Neural cell (in vitro differentiated cells): ENCODE measurements at regions not wholly inside any gene's neighbourhood (a gene's known extent, or its start where the extent isn't known, plus 50 kb on each side); places are given as distances from the start of the nearest gene placed in this dataset.

Experiments
- H2AFZ ChIP-seq: fragments of 200-600, 300-800 bp; sonication (generic), shearing (Covaris generic); 2 replicates; pipeline ENCODE4 v1.6.0; 2014; ENCODE audit warnings: low read depth, mild to moderate bottlenecking, antibody characterized with exemption, low read length, moderate library complexity
- H3F3A ChIP-seq: fragments of 200-600 bp; shearing (Covaris generic); 2 replicates; pipeline ENCODE4 v1.6.1; 2016; ENCODE audit warnings: mild to moderate bottlenecking, moderate library complexity, mixed read lengths, antibody characterized with exemption, low read length; ENCODE audit not compliant: insufficient read depth, poor library complexity, severe bottlenecking
- H3K27ac ChIP-seq: fragments of 200-600, 300-800 bp; sonication (generic), shearing (Covaris generic); 2 replicates; pipeline ENCODE4 v1.5.1; 2014; ENCODE audit warnings: mild to moderate bottlenecking, low read length, moderate library complexity
- H3K27me3 ChIP-seq: fragments of 300-800, 200-600 bp; sonication (generic), shearing (Covaris generic); 2 replicates; pipeline ENCODE4 v1.6.0; 2014; ENCODE audit warnings: mild to moderate bottlenecking, low read depth, low read length, moderate library complexity; ENCODE audit not compliant: insufficient read depth
- H3K36me3 ChIP-seq: fragments of 300-800, 200-600 bp; sonication (generic), shearing (Covaris generic); 2 replicates; pipeline ENCODE4 v1.5.1; 2014; ENCODE audit warnings: mild to moderate bottlenecking, antibody characterized with exemption, low read length, moderate library complexity; ENCODE audit not compliant: insufficient read depth
- H3K4me2 ChIP-seq: fragments of 300-800, 200-600 bp; sonication (generic), shearing (Covaris generic); 2 replicates; pipeline ENCODE4 v1.6.0; 2014; ENCODE audit warnings: mild to moderate bottlenecking, low read length
- H3K4me3 ChIP-seq: fragments of 300-800, 200-600 bp; sonication (generic), shearing (Covaris generic); 2 replicates; pipeline ENCODE4 v1.5.1; 2014; ENCODE audit warnings: mild to moderate bottlenecking, low read length, moderate library complexity
- H3K79me2 ChIP-seq: fragments of 200-600 bp; shearing (Covaris generic); replicated peaks from 2 replicates; pipeline ENCODE4 v1.6.0; 2014; ENCODE audit warnings: mild to moderate bottlenecking, low read length, moderate library complexity; ENCODE audit not compliant: insufficient read depth
- H3K9ac ChIP-seq: fragments of 300-800, 200-600 bp; sonication (generic), shearing (Covaris generic); 2 replicates; pipeline ENCODE4 v1.6.1; 2016; ENCODE audit warnings: mild to moderate bottlenecking, low read length, mixed read lengths
- H3K9me2 ChIP-seq: fragments of 200-600 bp; shearing (Covaris generic); 2 replicates; pipeline ENCODE4 v1.6.1; 2016; ENCODE audit warnings: mild to moderate bottlenecking, low read length, mixed read lengths; ENCODE audit not compliant: insufficient read depth
- H3K9me3 ChIP-seq: fragments of 200-600, 300-800 bp; sonication (generic), shearing (Covaris generic); 2 replicates; pipeline ENCODE4 v1.6.1; 2016; ENCODE audit warnings: mild to moderate bottlenecking, mixed run types, low read length, moderate library complexity, mixed read lengths
- H4K20me1 ChIP-seq: fragments of 200-600 bp; shearing (Covaris generic); 2 replicates; pipeline ENCODE4 v1.6.1; 2016; ENCODE audit warnings: mild to moderate bottlenecking, mixed run types; ENCODE audit not compliant: insufficient read depth
- CTCF ChIP-seq: fragments of 450-650 bp; IDR thresholded peaks from 2 replicates; pipeline ENCODE4 v1.5.1; 2014; ENCODE audit warnings: antibody characterized with exemption, mild to moderate bottlenecking, moderate library complexity; ENCODE audit not compliant: poor library complexity, severe bottlenecking
- EP300 ChIP-seq: fragments of 450-650 bp; conservative IDR thresholded peaks from 2 replicates; pipeline ENCODE4 v1.6.1; 2014; ENCODE audit warnings: antibody characterized with exemption, mild to moderate bottlenecking, moderate library complexity; ENCODE audit not compliant: poor library complexity, severe bottlenecking
- EZH2 ChIP-seq: fragments of 200-600, 300-800 bp; shearing (Covaris generic), sonication (generic); IDR thresholded peaks from 2 replicates; pipeline ENCODE4 v1.6.1; 2014; ENCODE audit warnings: antibody characterized with exemption, low read length, borderline replicate concordance, mild to moderate bottlenecking; ENCODE audit not compliant: insufficient read depth, poor library complexity, severe bottlenecking
- MXI1 ChIP-seq: fragments of 450-650 bp; conservative IDR thresholded peaks from 2 replicates; pipeline ENCODE4 v1.6.1; 2014; ENCODE audit warnings: antibody characterized with exemption, mild to moderate bottlenecking; ENCODE audit not compliant: poor library complexity, severe bottlenecking
- POLR2AphosphoS5 ChIP-seq: IDR thresholded peaks from 2 replicates; pipeline ENCODE4 v1.6.1; 2012
- RAD21 ChIP-seq: fragments of 450-650 bp; conservative IDR thresholded peaks from 2 replicates; pipeline ENCODE4 v1.6.1; 2014; ENCODE audit warnings: antibody characterized with exemption, mild to moderate bottlenecking, moderate library complexity
- REST ChIP-seq: IDR thresholded peaks from 2 replicates; pipeline ENCODE4 v1.6.1; 2012; ENCODE audit warnings: borderline replicate concordance
- SMC3 ChIP-seq: fragments of 450-650 bp; conservative IDR thresholded peaks from 2 replicates; pipeline ENCODE4 v1.6.1; 2014; ENCODE audit warnings: antibody characterized with exemption, mild to moderate bottlenecking, moderate library complexity; ENCODE audit not compliant: poor library complexity
- TAF1 ChIP-seq: IDR thresholded peaks from 2 replicates; pipeline ENCODE4 v1.6.1; 2012; ENCODE audit warnings: low read depth

GRCh38 chr17:65332375-65332774, 195.2 kb downstream of the RGS9 start:
- no peaks in the 10 kb centered on the region for H3K79me2 ChIP-seq
- no peak overlapping the region for H2AFZ ChIP-seq
- H3K4me2 ChIP-seq, result no peak overlapping the region
- H4K20me1 ChIP-seq, result no peaks in the 10 kb centered on the region
- no peaks in the 10 kb centered on the region for H3K9me2 ChIP-seq
- no peak overlapping the region for H3K9ac ChIP-seq
- H3K9me3 ChIP-seq, result no peaks in the 10 kb centered on the region
- TF ChIP-seq EP300 (no peak), REST (no peak), TAF1 (no peak), MXI1 (no peak), EZH2 (no peak), CTCF (no peak)
- H3K4me3 ChIP-seq, result no peak overlapping the region
- no peaks in the 10 kb centered on the region for H3F3A ChIP-seq
- H3K27me3 ChIP-seq, result no peaks in the 10 kb centered on the region
- H3K36me3 ChIP-seq, result no peaks in the 10 kb centered on the region
- H3K27ac ChIP-seq, result no peak overlapping the region

DNA sequence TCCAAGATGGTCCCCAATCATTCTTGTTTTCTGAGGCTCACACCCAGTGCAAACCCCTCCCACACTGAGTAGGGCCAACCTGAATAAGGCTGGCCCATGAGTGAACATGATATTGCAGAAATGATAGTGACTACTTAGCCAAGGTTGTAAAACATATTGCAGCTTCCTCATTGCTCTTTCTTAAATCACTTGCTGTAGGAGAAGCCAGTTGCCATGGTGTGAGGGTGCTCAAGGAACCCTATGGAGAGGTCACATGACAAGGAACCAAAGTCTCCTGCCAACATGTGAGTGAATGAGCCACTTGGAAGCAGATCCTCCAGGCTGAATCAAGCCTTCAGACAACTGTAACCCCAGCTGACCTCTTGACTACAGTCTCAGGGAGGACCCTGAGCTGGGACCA, 191.4 kb downstream of the RGS9 start:
- Histone ChIP-seq H3K27me3 (no peaks in the 10 kb centered on the region), H3F3A (no peaks in the 10 kb centered on the region), H3K4me3 (no peak overlapping the region), H4K20me1 (no peaks in the 10 kb centered on the region), H3K4me2 (no peak overlapping the region), H3K9me2 (no peaks in the 10 kb centered on the region), H2AFZ (no peak overlapping the region), H3K9me3 (no peaks in the 10 kb centered on the region), H3K9ac (no peak overlapping the region), H3K27ac (no peak overlapping the region), H3K79me2 (no peaks in the 10 kb centered on the region), H3K36me3 (no peaks in the 10 kb centered on the region)
- TF ChIP-seq RAD21 (no peak), SMC3 (no peak), POLR2AphosphoS5 (no peak), REST (no peak), MXI1 (no peak), CTCF (no peak), EZH2 (no peak), EP300 (no peak), TAF1 (no peak)
